DND-41 (cell line): ENCODE measurements at regions not wholly inside any gene's neighbourhood (a gene's known extent, or its start where the extent isn't known, plus 50 kb on each side); places are given as distances from the start of the nearest gene placed in this dataset.
"Not testable (repeated sequence)": the region's sequence is repeated elsewhere in the genome, so short reads cannot be mapped to it uniquely, and the experiment has no call there.

Experiments used
- ATAC-seq: fragments of 200-7000 bp; cut with Tn5 transposase; 3 replicates; pipeline ENCODE4 v1.9.1; 2021; ENCODE audit warnings: low read depth; ENCODE audit not compliant: insufficient read depth
- DNase-seq: peaks from one replicate; pipeline ENCODE4 v3.0.0-alpha.2; 2020
- H2AFZ ChIP-seq: 2 replicates; pipeline ENCODE4 v1.6.0; 2012; ENCODE audit warnings: low read depth, low read length
- H3K27ac ChIP-seq: 2 replicates; pipeline ENCODE4 v1.5.1; 2012; ENCODE audit warnings: low read length, inconsistent platforms
- H3K27me3 ChIP-seq: fragments of 200-600 bp; sonication (generic); 2 replicates; pipeline ENCODE4 v1.6.0; 2012; ENCODE audit warnings: low read length, mild to moderate bottlenecking, inconsistent platforms; ENCODE audit not compliant: insufficient read depth, poor library complexity
- H3K36me3 ChIP-seq: 2 replicates; pipeline ENCODE4 v1.5.1; 2012; ENCODE audit warnings: low read length, inconsistent platforms; ENCODE audit not compliant: insufficient read depth
- H3K4me1 ChIP-seq: 2 replicates; pipeline ENCODE4 v1.5.1; 2012; ENCODE audit warnings: mild to moderate bottlenecking, low read length; ENCODE audit not compliant: insufficient read depth
- H3K4me2 ChIP-seq: 2 replicates; pipeline ENCODE4 v1.6.0; 2012; ENCODE audit warnings: mild to moderate bottlenecking, moderate library complexity, low read length, inconsistent platforms; ENCODE audit not compliant: insufficient read depth
- H3K4me3 ChIP-seq, 2 experiments: fragments of 200-600 bp in 1 of 2; shearing (Covaris generic) in 1 of 2; 2 replicates each; pipeline ENCODE4 v1.5.1; 2012 to 2016; ENCODE audit warnings: inconsistent platforms in 2 of 2, low read length in 2 of 2, mild to moderate bottlenecking in 2 of 2, low read depth in 1 of 2, moderate library complexity in 1 of 2
- H3K79me2 ChIP-seq: 2 replicates; pipeline ENCODE4 v1.6.0; 2012; ENCODE audit warnings: low read length, inconsistent platforms; ENCODE audit not compliant: insufficient read depth
- H3K9ac ChIP-seq: 2 replicates; pipeline ENCODE4 v1.6.0; 2012; ENCODE audit warnings: low read depth, mild to moderate bottlenecking, inconsistent platforms, low read length, moderate library complexity
- H3K9me3 ChIP-seq: 2 replicates; pipeline ENCODE4 v1.5.1; 2012; ENCODE audit warnings: low read length, moderate library complexity, mild to moderate bottlenecking, inconsistent platforms; ENCODE audit not compliant: insufficient read depth, severe bottlenecking
- H4K20me1 ChIP-seq: 2 replicates; pipeline ENCODE4 v1.6.0; 2012; ENCODE audit warnings: low read length; ENCODE audit not compliant: insufficient read depth
- EZH2 ChIP-seq: IDR thresholded peaks from 3 replicates; pipeline ENCODE4 v1.6.1; 2012; ENCODE audit warnings: borderline replicate concordance, low read depth, mild to moderate bottlenecking, moderate library complexity, low read length, inconsistent platforms; ENCODE audit not compliant: severe bottlenecking
- TF ChIP-seq, protein P1 (sequence below): IDR thresholded peaks from 2 replicates; pipeline ENCODE4 v1.5.1; 2012; ENCODE audit warnings: borderline replicate concordance, low read length, moderate library complexity, mild to moderate bottlenecking; ENCODE audit not compliant: poor library complexity, severe bottlenecking; ENCODE audit errors: extremely low read depth

DNA sequence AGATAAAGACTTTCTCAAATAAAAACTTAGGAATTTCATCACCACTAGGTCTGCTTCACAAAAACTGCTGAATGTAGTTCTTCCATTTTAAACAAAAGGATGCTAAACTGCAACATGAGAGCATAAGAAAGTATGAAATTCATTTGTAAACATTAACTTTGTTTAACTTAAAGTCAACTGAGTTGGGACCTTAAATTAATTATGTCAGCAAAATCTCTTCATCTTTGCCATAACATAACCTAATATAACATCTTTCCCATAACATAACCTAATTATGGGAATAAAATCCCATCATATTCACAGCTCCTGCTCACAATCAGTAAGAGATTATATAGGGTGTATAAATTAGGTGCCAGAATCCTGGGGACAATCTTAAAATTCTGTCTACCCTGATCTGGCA, 78.8 kb upstream of the PCSK5 start:
- Histone ChIP-seq H3K79me2 (no peaks in the 10 kb centered on the region), H3K27ac (no peak overlapping the region), H3K36me3 (no peaks in the 10 kb centered on the region), H3K27me3 (no peaks in the 10 kb centered on the region), H3K4me3 (no peak overlapping the region), H3K9ac (no peak overlapping the region), H2AFZ (no peak overlapping the region), H3K4me2 (no peak overlapping the region), H4K20me1 (no peaks in the 10 kb centered on the region), H3K4me1 (no peaks in the 10 kb centered on the region), H3K9me3 (no peaks in the 10 kb centered on the region)
- ATAC-seq (no peak), DNase-seq (no peak)
- TF ChIP-seq, protein P1, sequence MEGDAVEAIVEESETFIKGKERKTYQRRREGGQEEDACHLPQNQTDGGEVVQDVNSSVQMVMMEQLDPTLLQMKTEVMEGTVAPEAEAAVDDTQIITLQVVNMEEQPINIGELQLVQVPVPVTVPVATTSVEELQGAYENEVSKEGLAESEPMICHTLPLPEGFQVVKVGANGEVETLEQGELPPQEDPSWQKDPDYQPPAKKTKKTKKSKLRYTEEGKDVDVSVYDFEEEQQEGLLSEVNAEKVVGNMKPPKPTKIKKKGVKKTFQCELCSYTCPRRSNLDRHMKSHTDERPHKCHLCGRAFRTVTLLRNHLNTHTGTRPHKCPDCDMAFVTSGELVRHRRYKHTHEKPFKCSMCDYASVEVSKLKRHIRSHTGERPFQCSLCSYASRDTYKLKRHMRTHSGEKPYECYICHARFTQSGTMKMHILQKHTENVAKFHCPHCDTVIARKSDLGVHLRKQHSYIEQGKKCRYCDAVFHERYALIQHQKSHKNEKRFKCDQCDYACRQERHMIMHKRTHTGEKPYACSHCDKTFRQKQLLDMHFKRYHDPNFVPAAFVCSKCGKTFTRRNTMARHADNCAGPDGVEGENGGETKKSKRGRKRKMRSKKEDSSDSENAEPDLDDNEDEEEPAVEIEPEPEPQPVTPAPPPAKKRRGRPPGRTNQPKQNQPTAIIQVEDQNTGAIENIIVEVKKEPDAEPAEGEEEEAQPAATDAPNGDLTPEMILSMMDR: no peak
- no peak for TF ChIP-seq EZH2

DNA sequence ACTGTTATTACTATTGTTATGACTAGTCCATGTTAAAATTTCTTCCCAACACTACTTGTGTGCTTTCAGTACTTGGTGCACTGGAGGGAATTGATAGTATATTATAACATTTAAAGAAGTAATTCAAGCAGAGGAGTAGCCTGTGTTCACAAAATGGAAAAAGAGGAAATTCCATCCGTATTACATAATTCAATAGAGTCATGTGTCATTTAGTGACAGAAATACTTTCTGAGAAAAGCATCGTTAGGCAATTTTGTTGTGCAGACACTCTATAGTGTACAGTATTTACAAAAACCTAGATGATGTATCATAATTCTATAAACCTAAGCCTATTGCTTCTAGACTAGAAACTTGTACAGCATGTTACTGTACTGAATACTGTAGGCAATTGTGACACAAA, 78.3 kb upstream of the PCSK5 start:
- H3K4me2 ChIP-seq: no peak overlapping the region
- no peak for ATAC-seq

DNA sequence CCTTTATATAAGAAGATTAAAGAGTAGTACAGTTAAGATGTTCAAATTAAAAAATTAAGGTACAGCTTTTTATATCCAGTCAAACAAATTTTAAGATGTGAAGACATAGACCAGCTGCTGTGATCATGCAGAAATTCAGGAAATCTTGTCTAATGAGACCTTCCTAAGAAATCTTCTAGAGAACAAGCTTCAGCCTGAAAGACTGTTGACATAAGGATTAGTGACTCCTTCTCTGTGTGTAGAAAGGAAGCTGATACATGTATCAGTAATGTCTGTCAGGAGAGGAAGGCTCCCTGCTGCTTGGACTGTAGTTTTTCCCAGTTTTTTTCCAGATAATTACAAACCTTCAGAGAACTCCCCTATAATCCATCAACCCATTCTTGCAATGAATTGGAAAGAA, 75.8 kb upstream of the PCSK5 start:
- Histone ChIP-seq H3K27me3 (no peaks in the 10 kb centered on the region), H3K4me1 (no peaks in the 10 kb centered on the region), H3K36me3 (no peaks in the 10 kb centered on the region), H3K79me2 (no peaks in the 10 kb centered on the region), H4K20me1 (no peaks in the 10 kb centered on the region), H3K27ac (no peak overlapping the region), H3K4me2 (no peak overlapping the region), H3K9ac (no peak overlapping the region), H2AFZ (no peak overlapping the region), H3K4me3 (no peak overlapping the region), H3K9me3 (no peaks in the 10 kb centered on the region)
- ATAC-seq (no peak), DNase-seq (no peak)
- TF ChIP-seq, protein P1: no peak
- TF ChIP-seq EZH2: no peak

More for the DNA sequence above, 78.3 kb upstream of the PCSK5 start:
- Histone ChIP-seq H3K9me3 (no peaks in the 10 kb centered on the region), H2AFZ (no peak overlapping the region), H3K36me3 (no peaks in the 10 kb centered on the region), H3K9ac (no peak overlapping the region), H3K27ac (no peak overlapping the region), H3K79me2 (no peaks in the 10 kb centered on the region), H3K4me1 (no peaks in the 10 kb centered on the region), H3K4me3 (no peak overlapping the region), H4K20me1 (no peaks in the 10 kb centered on the region), H3K27me3 (no peaks in the 10 kb centered on the region)
- TF ChIP-seq, protein P1: no peak
- TF ChIP-seq EZH2: no peak
- DNase-seq: no peak

DNA sequence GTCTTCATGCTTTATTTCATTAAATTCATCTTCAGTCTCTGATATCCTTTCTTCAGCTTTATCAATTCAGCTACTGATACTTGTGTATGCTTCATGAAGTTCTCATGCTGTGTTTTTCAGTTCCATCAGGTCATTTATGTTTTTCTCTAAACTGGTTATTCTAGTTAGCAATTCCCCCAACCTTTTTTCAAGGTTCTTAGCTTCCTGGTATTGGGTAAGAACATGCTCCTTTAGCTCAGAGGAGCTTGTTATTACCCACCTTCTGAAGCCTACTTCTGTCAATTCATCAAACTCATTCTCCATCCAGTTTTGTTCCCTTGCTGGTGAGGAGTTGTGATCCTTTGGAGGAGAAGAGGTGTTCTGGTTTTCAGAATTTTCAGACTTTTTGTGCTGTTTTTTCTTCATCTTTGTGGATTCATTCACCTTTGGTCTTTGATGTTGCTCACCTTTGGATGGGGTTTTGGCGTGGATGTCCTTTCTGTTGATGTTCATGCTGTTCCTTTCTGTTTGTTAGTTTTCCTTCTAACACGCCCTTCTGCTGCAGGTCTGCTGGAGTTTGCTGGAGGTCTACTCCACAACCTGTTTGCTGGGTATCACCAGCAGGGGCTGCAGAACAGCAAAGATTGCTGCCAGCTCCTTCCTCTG, 69.9 kb upstream of the PCSK5 start:
- not testable (repeated sequence) for H3K27me3 ChIP-seq, H2AFZ ChIP-seq, H3K4me3 ChIP-seq, H3K9me3 ChIP-seq, H4K20me1 ChIP-seq, ATAC-seq, DNase-seq, H3K27ac ChIP-seq, H3K79me2 ChIP-seq, H3K36me3 ChIP-seq, H3K4me1 ChIP-seq, H3K9ac ChIP-seq, H3K4me2 ChIP-seq
